ENCODE measurements at regions not wholly inside any gene's neighbourhood (a gene's known extent, or its start where the extent isn't known, plus 50 kb on each side); places are given as distances from the start of the nearest gene placed in this dataset.

- no peak for DNase-seq (ENCODE audit: low spot score)
These were observed 1010.0 kb downstream of the TYW1 start for GRCh38 chr7:68006619-68007018.

DNA sequence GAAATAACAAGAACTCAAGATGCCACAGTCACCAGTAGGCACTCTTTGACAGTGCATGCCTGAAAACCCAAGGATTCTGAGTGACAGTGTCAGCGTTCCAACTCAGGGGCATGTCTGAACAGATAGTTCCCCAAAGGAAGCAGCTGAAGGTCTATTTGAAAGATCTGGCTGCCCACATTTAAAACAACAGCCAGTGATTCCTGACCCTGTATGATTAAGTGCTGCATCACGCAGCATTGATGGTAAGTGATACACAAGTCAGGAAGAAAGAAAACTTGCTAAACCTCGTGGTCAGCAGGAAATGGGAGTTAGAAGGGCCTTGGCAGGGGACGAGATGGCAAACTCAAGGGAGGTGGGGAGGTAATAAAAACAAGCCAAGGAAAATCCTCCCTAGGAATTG is 1013.1 kb downstream of the TYW1 start:
- no peak for DNase-seq (ENCODE audit: low spot score)

DNA sequence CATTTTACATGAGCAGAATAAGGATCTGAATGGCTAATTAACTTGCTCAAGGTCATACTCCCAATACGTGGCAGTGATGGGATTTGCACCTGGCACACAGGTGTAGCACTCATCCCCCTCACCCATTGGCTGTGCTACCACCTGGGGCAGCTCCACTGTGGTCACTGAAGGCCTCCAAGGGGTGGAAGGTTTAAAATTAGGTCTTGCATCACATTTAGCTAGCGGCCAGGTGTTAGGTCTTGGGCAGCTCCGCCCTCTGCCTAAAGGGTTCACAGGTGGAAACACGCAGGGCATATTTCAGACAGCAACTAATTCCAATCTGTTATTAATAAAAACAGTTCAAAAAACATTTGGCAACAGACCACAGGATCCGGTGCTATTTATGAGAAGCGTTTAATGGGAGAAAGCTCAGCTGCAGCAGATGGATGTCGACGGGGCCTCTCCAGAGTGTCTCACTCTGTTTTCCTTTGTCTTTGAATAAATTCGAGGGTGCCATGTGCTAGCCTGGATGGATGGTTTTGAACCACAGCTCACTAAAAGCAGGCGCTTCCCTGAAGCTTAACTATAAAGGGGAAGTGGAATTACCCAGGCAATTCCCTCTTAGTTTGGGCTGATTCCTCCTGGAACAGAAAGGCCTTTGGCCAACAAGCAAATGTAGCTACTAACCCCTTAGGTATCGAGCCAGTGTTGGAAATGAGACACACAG is 1017.6 kb downstream of the TYW1 start:
- no peak for DNase-seq (ENCODE audit: low spot score)

- no peak for DNase-seq (ENCODE audit: low spot score)
These were observed 1018.7 kb downstream of the TYW1 start for GRCh38 chr7:68015122-68015977.

DNA sequence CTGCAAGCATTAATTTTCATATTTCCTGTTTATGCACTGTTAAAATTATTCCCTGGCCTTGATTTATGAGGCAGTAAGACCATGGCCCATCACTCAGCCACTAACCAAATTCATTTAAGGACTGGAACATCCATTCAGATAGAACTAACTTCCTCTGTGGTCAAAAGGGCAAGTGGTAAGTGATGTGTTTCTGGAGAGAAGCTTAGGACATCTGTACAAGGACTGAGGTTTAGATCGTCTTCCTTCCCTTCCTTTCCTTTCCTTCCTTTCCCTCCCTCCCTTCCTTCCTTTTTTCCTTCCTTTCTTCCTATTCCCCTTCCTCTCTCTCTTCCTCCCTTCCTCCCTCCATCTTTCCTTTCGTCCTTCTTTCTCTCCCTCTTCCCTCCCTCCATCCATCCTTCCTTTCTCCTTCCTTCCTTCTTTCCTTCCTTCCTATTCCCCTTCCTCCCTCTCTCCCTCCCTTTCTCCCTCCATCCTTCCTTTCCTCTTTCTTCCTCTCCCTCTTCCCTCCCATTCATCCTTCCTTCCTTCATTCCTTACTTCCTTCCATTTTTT is 1019.4 kb downstream of the TYW1 start:
- no peak for DNase-seq (ENCODE audit: low spot score)

- DNase-seq (ENCODE audit: low spot score): no peak
These were observed 1023.5 kb downstream of the TYW1 start for GRCh38 chr7:68020102-68020501.

DNA sequence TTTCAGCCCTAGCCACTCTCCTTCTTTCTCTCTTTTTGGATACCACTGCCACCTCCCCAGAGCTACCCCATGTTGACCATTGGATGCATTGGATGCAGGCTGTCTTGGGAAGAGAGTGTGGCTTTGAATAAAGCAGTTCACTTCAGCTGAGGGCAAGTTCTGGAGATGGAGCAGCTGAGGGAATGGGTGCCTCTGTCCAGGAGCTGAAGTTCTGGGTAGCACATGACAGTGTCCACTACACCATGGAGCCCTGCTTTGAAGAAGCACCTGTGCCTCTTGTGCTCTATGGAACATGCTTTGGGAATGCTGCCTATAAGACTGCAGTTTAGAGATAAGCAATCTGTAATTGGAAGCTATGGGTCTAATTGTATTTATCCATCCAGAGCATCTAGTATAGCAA is 1028.7 kb downstream of the TYW1 start:
- DNase-seq (ENCODE audit: low spot score): no peak

DNA sequence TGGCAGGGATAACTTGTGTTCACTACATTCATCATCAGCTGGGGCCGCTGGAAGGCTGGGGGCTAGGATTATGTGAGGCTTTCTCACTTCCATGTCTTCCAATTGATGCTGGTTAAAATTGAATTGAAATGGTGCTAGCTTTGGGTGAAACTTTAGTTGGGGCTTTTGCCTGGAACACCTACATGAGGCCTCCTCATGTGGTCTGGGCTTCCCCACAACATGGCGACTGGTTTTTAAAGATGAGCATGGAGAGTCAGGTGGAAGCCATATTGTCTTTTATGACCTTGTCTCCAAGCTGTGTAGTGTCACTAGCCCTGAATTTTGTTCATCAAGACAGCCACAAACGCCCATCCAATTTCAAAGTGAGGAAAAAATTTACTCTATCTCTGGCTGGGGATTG is 1033.9 kb downstream of the TYW1 start:
- DNase-seq (ENCODE audit: low spot score): no peak

- no peak for DNase-seq (ENCODE audit: low spot score)
These were observed 1034.7 kb downstream of the TYW1 start for GRCh38 chr7:68031180-68031943.

GRCh38 chr7:68038621-68039314 is 1042.1 kb downstream of the TYW1 start:
- no peak for DNase-seq (ENCODE audit: low spot score)

GRCh38 chr7:68041554-68041953 is 1044.9 kb downstream of the TYW1 start:
- no peak for DNase-seq (ENCODE audit: low spot score)

DNA sequence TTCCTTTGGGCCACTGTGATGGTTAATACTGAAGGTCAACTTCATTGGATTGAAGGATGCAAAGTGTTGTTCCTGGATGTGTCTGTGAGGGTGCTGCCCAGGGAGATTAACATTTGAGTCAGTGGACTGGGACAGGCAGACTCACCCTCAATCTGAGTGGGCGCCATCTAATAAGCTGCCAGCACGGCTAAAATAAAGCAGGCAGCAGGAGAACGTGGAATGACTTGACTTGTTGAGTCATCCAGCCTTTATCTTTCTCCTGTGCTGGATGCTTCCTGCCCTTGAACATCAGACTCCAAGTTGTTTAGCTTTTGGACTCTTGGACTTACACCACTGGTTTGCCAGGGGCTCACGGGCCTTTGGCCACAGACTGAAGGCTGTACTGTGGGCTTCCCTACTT is 1046.9 kb downstream of the TYW1 start:
- DNase-seq (ENCODE audit: low spot score): no peak

DNA sequence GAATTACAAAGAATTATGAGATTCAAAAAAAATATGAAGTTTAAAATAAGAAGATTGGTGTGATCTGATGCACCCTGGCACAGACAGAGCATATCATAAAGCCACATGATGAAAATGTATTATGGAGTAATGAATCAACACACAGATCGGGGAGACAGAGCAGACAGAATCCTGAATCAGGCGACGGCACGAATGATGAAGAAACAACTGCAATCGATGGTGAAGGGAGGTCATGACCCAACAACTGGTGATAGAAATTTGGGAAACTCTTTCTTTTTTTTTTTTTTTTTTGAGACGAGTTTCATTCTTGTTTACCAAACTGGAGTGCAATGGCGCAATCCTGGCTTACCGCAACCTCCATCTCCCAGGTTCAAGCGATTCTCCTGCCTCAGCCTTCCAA is 1054.0 kb downstream of the TYW1 start:
- DNase-seq (ENCODE audit: low spot score): no peak

- no peak for DNase-seq (ENCODE audit: low spot score)
These were observed 1061.4 kb downstream of the TYW1 start for GRCh38 chr7:68058014-68058413.

- DNase-seq (ENCODE audit: low spot score): peak; percentile 4
These were observed 1066.5 kb downstream of the TYW1 start for GRCh38 chr7:68063171-68063570.

GRCh38 chr7:68065581-68065980 is 1068.9 kb downstream of the TYW1 start:
- DNase-seq (ENCODE audit: low spot score): peak; percentile 47

DNA sequence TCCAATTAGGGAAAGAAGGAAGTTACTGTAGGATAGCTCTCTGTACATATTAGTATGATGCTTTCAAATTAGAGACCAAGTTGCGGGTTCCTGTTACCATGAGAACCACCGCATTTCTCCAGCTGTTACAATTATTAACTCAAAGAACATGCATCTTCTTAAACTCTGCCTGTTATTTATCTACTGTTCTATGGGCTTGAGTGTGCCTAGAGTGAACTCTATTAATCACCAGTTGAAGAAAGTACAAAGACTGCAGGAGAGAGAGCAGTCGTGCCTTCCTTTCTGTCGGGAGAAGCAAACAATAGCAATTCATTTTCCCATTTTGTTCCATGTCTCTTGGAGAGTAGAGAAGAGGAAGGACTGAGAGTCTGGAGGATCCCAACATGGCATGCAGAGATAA is 1071.2 kb downstream of the TYW1 start:
- no peak for DNase-seq (ENCODE audit: low spot score)

- no peak for DNase-seq (ENCODE audit: low spot score)
These were observed 1074.4 kb downstream of the TYW1 start for GRCh38 chr7:68070992-68071391.

DNA sequence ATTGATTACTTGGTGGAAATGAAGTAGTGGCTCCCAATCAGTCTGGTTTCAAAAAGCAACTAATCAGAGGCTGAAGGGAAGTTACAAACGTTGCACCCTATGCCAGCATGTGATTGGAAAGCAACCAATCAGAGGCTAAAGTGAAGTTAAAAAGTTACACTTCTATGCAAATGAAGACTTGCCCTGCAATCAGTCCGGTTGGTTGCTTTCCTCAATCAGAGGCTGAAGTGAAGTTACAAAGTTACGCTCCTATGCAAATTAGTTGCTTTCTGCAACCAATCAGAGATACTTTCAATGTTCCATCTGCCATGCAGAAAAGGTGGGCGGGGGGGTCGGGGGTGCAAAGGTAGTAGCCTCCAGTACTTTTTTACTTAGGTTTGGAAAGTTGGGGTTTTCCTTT is 1077.1 kb downstream of the TYW1 start:
- no peak for DNase-seq (ENCODE audit: low spot score)

GRCh38 chr7:68074242-68074641 is 1077.6 kb downstream of the TYW1 start:
- DNase-seq (ENCODE audit: low spot score): no peak

DNA sequence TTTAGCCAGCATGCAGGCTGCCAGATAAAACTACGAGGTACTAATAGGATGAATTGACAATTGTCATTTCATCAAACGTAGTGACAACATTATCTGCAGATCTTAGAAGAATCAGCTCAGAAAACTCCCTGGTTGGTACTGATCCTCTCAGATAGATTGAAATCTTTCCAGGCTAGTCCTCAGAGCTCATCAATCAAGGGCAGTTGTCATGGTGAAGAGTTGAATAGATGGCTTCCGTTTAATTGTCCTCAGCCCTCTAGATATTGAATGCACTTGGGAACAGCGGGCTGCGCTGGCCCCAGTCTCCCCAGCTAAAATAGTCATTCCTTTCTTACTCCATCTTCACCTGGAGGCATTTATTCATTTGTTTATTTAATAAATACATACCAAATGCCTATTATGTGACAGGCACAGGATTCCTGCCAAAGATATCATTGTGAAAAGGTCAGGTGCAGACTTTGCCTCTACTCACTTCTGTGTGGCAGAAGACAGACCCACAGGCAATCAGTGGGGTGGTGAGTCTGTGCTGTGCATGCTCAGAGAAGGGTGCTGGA is 1081.6 kb downstream of the TYW1 start:
- no peak for DNase-seq (ENCODE audit: low spot score)

All from umbilical cord (tissue), 1 donor.